ENCODE measurements at regions not wholly inside any gene's neighbourhood (a gene's known extent, or its start where the extent isn't known, plus 50 kb on each side); places are given as distances from the start of the nearest gene placed in this dataset.
A peak's percentile ranks its signal among the peaks of the same experiment; 100 is the strongest.
"Not testable (repeated sequence)": the region's sequence is repeated elsewhere in the genome, so short reads cannot be mapped to it uniquely, and the experiment has no call there.

DNA sequence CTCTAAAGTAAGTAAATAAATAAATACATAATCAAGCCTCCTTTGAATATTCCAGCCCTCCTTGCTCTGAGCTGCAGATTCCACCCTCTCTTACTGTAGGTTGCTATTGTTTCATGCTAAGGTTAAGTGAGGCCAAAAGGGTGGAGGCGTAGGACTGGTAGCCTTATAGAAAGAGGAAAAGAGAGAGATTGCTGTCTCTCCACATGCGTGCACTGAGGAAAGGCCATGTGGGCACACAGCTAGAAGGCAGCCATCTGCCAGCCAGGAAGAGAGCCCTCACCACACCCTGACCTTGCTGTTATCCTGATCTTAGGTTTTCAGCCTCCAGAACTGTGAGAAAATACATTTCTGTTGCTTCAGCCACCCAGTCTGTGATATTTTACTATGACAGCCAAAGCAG lies 52.0 kb upstream of the GPCPD1 start:
- peaks cover 65% of the 10 kb centered on the region for H3K4me1 ChIP-seq
- peak overlapping the region; percentile 22; the same call in 1 of the 2 replicates for H3K9ac ChIP-seq
- H3K4me3 ChIP-seq, result no peak overlapping the region
- H3K27ac ChIP-seq, result peak overlapping the region; percentile 62
- no peaks in the 10 kb centered on the region for H4K20me1 ChIP-seq
- H3K36me3 ChIP-seq, result no peaks in the 10 kb centered on the region
- H3K27me3 ChIP-seq, result no peaks in the 10 kb centered on the region
- H3K9me3 ChIP-seq, result peaks cover 4% of the 10 kb centered on the region; the same call in 1 of the 2 replicates
- H3K4me2 ChIP-seq, result peak overlapping the region; percentile 16
- TF ChIP-seq Cebpa-rat (IDR thresholded peaks at IDR 0.05), result no peak

- Histone ChIP-seq H3K4me1 (peaks cover 78% of the 10 kb centered on the region), H3K4me2 (peak overlapping the region; percentile 87), H3K27ac (peak overlapping the region; percentile 87; the same call in 1 of the 2 replicates)
- not testable (repeated sequence) for H3K4me3 ChIP-seq, H3K9me3 ChIP-seq, H3K9ac ChIP-seq, H3K27me3 ChIP-seq, H3K36me3 ChIP-seq, H4K20me1 ChIP-seq
Measured at GRCh38 chr20:5660756-5661155, 50.0 kb upstream of the GPCPD1 start.

Data from BLaER1 (cell line).